GM18499 (cell line): ENCODE measurements at regions not wholly inside any gene's neighbourhood (a gene's known extent, or its start where the extent isn't known, plus 50 kb on each side); places are given as distances from the start of the nearest gene placed in this dataset.
"Not testable (repeated sequence)": the region's sequence is repeated elsewhere in the genome, so short reads cannot be mapped to it uniquely, and the experiment has no call there.

ENCODE experiments used
- ATAC-seq: cut with Tn5 transposase; IDR thresholded peaks from one replicate; pipeline ENCODE4 v1.9.1; 2021; ENCODE audit warnings: moderate number of reproducible peaks; ENCODE audit not compliant: insufficient read depth, unreplicated experiment

- no peak for ATAC-seq
Measured at GRCh38 chr18:47729356-47729755, 201.1 kb downstream of the SMAD2 start.

- ATAC-seq = no peak
Measured at GRCh38 chr18:47728921-47729320, 201.5 kb downstream of the SMAD2 start.

DNA sequence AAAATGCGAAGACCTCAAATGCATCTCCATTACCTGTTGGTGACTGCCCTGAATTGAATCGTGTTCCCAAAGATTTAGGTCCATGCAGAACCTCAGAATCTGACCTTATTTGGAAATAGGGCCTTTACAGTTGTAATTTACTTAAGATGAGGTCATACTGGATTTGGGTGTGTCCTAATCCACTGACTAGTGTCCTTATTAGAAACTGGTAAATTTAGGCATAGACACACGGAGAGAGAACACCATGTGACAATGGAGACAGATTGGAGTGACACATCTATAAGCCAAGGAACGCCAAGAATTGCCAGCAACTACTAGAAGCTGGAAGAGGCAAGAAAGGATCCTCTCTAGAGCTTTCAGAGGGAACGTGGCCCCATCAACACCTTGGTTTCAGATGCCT is 203.1 kb downstream of the SMAD2 start:
- ATAC-seq = no peak

GRCh38 chr18:47726550-47726949 is 203.9 kb downstream of the SMAD2 start:
- ATAC-seq = no peak

GRCh38 chr18:47725656-47726055 is 204.8 kb downstream of the SMAD2 start:
- no peak for ATAC-seq

DNA sequence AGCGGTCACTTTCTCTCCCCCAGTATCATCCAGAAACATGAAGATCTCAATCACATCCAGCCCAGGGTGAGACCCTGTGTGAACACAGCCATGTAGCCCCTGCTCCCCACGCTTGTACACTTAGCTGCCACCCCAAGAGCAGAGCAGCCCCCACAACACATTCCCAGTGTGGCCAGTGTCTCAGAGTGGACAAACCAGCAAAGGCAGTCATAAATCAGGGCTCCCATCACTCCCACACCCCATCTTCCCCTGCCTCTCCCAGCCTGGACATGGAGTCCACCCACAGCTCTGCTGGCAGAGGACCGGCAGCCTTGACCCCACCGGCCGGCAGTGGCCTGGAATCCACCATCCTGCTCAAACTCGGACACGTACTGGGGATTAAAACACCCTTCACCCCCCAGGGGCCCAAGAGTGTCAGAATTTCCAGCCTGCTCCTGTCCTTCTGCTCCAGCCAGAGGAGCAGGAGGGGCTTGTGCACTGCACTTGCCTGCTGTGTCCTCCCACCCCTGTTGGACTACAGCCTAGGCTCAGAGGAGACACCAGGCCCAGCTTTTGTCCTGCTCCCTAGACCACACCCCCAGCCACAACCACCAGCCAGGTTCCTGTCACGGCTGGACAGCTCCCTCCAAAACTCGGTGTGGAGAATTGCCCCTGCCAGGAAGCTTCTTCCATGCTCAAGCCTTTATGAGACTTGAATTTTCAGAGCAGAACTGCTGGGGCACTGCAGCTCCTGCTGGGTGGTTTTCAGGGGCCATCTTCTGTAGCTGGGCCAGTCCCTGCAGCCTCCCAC is 206.1 kb downstream of the SMAD2 start:
- no peak for ATAC-seq

DNA sequence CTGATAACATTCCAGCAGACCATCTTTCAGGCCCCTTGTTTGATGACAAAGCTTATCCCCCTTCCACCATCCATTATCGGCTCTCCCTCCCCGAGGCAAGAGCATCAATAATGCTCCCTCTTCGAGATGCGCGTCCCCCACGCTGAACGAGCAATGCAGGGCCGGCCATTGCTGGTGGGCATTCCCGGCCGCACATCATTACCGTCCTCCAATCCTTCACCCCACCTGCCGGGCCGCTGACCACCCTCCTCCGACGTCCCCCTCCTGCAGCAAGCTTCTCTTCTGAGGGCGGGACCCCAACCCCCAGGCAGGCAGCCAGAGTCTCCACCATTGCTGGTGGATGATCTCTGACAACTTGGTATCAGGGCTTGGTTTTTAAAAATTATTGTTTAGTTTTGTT is 208.6 kb downstream of the SMAD2 start:
- ATAC-seq = no peak

- no peak for ATAC-seq
Measured at GRCh38 chr18:47720741-47721140, 209.7 kb downstream of the SMAD2 start.

GRCh38 chr18:47719096-47719780 is 211.2 kb downstream of the SMAD2 start:
- no peak for ATAC-seq

DNA sequence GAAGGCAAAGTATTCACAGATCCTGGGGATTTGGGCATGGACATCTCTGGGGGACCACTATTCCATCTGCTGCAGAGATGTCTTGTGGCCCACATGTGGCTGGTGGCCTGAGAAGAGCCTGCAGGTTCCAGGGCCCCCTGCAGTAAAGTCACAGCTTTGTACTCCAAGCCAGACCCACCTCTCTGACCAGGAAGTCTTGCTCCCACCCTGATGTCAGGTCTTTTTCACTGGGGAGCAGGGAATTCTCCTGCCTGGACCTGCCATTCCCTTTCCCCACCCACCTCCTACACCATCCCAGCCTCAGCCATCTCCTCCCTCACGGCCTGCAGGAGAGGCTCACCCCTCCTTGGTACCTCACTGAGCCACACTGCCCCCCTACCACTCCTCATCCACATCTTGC is 211.8 kb downstream of the SMAD2 start:
- ATAC-seq = no peak

- no peak for ATAC-seq
Measured at GRCh38 chr18:47717257-47717656, 213.2 kb downstream of the SMAD2 start.

DNA sequence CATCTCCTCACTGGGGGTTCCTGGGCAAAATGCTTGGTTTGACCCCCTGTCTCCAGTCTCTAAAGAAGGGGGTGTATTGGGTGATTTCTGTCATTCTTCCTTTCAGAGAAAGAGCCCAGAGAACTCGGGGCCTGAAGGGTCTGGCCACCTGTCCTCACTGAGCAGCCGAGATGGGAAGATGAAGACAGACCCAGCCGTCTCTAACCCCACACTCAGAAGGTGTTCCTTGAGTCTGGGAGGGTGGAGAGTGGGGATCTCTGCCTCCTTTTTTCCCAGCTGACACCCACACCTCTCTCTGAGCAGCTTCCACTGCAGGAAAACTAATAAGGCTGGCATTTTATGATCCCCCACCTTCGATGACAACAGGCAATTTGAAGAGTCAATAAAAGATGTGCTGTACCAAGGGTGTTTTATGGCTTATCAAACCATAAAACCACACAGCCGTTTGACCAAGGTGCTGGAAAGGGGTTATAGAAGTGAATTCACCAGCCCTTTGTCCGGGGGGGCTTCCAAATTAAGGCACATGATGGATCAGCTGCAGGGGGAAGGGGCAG is 213.8 kb downstream of the SMAD2 start:
- ATAC-seq = no peak

- ATAC-seq = no peak
Measured at GRCh38 chr18:47710451-47710850, 220.0 kb downstream of the SMAD2 start.

- no peak for ATAC-seq
Measured at GRCh38 chr18:47709556-47709955, 220.9 kb downstream of the SMAD2 start.

GRCh38 chr18:47708206-47708605 is 222.3 kb downstream of the SMAD2 start:
- ATAC-seq = no peak

GRCh38 chr18:47701134-47701533 is 229.3 kb downstream of the SMAD2 start:
- no peak for ATAC-seq

DNA sequence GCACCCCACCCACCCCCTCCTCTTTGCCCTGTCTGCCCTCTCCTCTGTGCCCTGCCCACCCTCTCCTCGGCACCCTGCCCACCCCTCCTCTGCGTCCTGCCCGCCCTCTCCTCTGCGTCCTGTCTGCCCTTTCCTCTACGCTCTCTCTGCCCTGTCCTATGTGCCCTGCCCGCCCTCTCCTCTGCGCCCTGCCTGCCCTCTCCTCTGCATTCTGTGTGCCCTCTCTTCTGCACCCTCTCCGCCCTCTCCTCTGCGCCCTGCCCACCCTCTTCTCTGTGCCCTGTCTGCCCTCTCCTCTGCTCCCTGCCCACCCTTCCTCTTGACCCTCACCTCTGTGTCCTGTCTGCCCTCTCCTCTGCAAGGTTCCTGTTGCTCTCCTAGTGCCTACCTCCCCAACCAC is 233.6 kb downstream of the SMAD2 start:
- ATAC-seq = no peak

DNA sequence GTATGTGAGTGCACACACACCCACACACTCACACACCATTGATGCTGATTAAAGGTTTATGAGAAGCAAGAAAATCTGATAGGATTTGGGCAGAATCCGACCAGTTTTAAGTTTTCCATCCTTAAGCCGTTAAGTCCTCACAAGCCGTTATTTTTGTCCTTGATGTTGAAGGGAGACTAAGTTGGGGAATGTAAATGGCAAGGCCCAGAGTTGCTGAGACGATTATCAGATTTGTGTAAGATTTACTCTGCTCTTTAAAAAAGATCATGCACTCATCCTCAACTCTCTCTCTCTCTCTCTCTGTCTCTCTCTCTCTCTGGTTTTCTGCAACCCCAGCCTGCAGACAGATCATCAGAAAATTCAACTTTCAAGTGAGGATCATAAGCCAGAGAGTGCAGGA is 238.8 kb downstream of the SMAD2 start:
- no peak for ATAC-seq

- not testable (repeated sequence) for ATAC-seq
Measured at GRCh38 chr18:47690778-47691177, 239.7 kb downstream of the SMAD2 start.

DNA sequence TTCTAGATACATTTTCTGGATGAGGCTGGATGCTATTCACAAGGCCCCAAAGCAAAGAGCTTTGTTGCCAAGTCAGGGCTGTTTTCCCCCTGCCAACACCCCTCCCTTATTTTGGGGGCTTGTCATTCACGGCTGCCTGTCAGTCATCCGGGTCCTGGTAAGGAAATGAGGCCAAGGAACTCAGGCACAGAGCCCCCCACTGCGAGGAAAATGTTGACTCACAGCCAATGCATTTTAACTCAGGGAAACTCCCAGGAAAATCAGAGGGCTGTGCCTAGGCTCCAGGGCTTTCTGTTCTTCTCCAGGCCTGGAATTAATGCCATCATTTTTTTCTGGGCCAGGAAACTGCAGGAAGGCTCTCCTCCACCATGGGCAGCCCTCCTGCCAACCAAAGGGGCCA is 241.1 kb downstream of the SMAD2 start:
- ATAC-seq = no peak

- ATAC-seq = no peak
Measured at GRCh38 chr18:47686806-47687205, 243.7 kb downstream of the SMAD2 start.

DNA sequence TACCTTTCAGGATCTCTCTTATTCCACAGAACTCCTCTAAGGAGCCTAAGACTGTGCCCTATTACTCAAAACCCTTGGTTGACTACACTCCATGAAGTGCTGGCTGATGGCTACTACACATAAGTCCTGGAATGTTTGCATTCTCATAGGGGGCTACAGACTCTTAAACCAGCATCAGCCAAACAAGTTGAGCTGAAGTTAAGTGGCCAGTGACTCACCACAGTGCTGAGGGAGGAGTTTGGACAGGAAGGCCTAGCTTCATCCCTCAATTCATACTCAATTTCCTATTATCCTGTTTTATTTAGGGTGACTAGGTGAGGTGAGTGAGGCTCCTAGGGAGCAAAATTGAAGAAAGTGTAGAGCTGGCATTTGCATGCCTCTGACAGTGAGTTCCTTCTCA is 246.7 kb downstream of the SMAD2 start:
- ATAC-seq = no peak
